SJCRH30 (cell line): ENCODE measurements at regions not wholly inside any gene's neighbourhood (a gene's known extent, or its start where the extent isn't known, plus 50 kb on each side); places are given as distances from the start of the nearest gene placed in this dataset.

ENCODE experiments used
- DNase-seq, 2 experiments: peaks; one replicate each; pipeline ENCODE4 v3.0.0-alpha.2; 2015 to 2020
- H3K27ac ChIP-seq: fragments of 250-450 bp; sonication (Bioruptor Pico); 2 replicates; pipeline ENCODE4 v1.5.1; 2020; ENCODE audit warnings: mild to moderate bottlenecking, moderate library complexity
- H3K27me3 ChIP-seq: fragments of 250-450 bp; sonication (Bioruptor Pico); 2 replicates; pipeline ENCODE4 v1.5.1; 2020; ENCODE audit warnings: mild to moderate bottlenecking, moderate library complexity
- H3K36me3 ChIP-seq: fragments of 250-450 bp; sonication (Bioruptor Pico); 2 replicates; pipeline ENCODE4 v1.5.1; 2020; ENCODE audit warnings: mild to moderate bottlenecking, moderate library complexity
- H3K4me1 ChIP-seq: fragments of 250-450 bp; sonication (Bioruptor Pico); 2 replicates; pipeline ENCODE4 v1.5.1; 2020; ENCODE audit warnings: mild to moderate bottlenecking, moderate library complexity
- H3K4me3 ChIP-seq: fragments of 250-450 bp; sonication (Bioruptor Pico); 2 replicates; pipeline ENCODE4 v1.5.1; 2020; ENCODE audit warnings: mild to moderate bottlenecking, moderate library complexity
- H3K9me3 ChIP-seq: fragments of 250-450 bp; sonication (Bioruptor Pico); replicated peaks from 2 replicates; pipeline ENCODE4 v1.5.1; 2020; ENCODE audit warnings: mild to moderate bottlenecking, moderate library complexity

- DNase-seq = no peak
- Histone ChIP-seq H3K9me3 (no peaks in the 10 kb centered on the region), H3K27me3 (no peaks in the 10 kb centered on the region), H3K36me3 (no peaks in the 10 kb centered on the region), H3K27ac (no peak overlapping the region), H3K4me3 (no peak overlapping the region), H3K4me1 (peaks cover 3% of the 10 kb centered on the region; the same call in 1 of the 2 replicates)
Observed at GRCh38 chr13:57784633-57785032, 153.1 kb downstream of the PCDH17 start.

DNA sequence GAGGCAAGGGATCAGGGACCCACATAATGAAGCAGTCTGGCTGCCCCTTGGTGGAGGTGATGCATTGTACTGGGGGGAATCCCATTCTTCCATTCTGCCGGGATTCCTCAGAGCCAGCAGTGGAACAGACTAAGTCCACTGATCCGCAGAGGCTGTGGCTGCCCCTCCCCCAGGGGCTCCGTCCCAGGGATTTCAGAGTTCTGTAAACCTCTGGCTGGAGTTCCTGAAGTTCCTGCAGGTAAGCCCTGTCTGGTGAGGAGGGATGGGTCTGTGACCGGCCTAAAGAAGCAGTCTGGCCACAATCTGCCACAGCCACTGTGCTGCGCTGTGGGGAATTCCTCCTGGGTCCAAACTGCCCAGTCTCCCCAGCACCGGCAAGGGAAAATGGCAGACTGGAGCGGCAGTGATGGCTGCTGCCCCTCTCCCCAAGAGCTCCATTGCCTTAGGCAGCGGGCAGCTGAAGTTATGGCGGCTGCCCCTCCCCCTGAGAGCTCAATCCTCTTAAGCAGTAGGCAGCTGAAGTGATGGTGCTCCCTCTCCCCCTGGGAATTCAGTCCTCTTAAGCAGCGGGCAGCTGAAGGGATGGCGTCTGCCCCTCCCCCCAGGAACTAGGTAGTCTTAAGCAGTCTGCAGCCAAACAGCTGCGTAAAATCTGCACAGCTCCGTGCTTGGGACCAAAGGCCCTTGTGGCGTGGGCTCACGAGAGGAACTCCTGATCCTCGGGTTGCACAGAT, 155.7 kb downstream of the PCDH17 start:
- peak overlapping the region; percentile 83 for H3K27ac ChIP-seq
- DNase-seq = peak; percentile 96 to 98
- no peaks in the 10 kb centered on the region for H3K36me3 ChIP-seq
- H3K9me3 ChIP-seq = no peaks in the 10 kb centered on the region
- no peaks in the 10 kb centered on the region for H3K27me3 ChIP-seq
- H3K4me1 ChIP-seq = peaks cover 3% of the 10 kb centered on the region; the same call in 1 of the 2 replicates
- peak overlapping the region; percentile 62 for H3K4me3 ChIP-seq

DNA sequence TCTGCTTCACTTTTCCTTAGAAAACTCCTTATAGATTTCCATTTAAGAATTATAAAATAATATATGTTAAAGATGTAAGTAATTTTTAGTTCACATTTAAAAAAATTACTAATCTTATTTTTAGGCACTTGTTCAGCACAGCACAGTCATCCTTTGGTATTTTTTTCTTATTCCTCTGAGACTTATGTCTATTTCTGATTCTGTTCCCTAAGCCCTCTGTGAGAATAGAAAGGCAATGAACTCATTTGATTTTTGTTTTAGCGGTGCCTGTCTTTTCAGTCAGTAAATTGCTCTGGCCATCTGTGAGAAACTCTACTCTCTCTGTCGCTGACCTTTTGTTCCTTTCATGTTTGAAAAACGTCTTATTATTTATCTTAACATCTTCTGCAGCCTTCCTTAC, 168.1 kb downstream of the PCDH17 start:
- no peak for DNase-seq
- Histone ChIP-seq H3K36me3 (no peaks in the 10 kb centered on the region), H3K27me3 (no peaks in the 10 kb centered on the region), H3K4me3 (no peak overlapping the region), H3K9me3 (no peaks in the 10 kb centered on the region), H3K4me1 (no peaks in the 10 kb centered on the region), H3K27ac (no peak overlapping the region)

GRCh38 chr13:57813651-57814050, 182.1 kb downstream of the PCDH17 start:
- peak; percentile 26 to 70 for DNase-seq
- peaks cover 4% of the 10 kb centered on the region; the same call in 1 of the 2 replicates for H3K9me3 ChIP-seq

DNA sequence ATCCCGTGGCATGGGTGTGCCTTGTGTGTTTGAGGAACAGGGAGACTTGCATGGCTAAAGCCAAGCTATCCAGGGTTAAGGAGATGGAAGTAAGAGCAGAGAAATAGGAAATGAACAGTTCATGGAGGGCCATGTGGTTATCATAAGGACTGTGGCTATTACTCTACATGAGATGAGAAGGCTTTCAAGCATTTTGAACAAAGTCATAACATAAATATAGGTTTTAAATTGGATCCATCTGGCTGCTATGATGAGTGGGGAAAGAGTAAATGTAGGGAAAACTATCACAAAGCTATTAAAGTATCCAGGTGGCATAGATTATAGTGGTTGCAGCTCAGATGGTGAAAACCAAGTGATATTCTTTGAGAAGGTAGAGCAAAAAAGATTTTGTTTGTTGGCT, 184.1 kb downstream of the PCDH17 start:
- no peak for DNase-seq
- Histone ChIP-seq H3K27me3 (no peaks in the 10 kb centered on the region), H3K4me1 (peaks cover 13% of the 10 kb centered on the region), H3K36me3 (no peaks in the 10 kb centered on the region), H3K27ac (no peak overlapping the region), H3K4me3 (no peak overlapping the region), H3K9me3 (peaks cover 4% of the 10 kb centered on the region; the same call in 1 of the 2 replicates)

More at GRCh38 chr13:57813651-57814050, 182.1 kb downstream of the PCDH17 start:
- no peak overlapping the region; the same call in 1 of the 2 replicates for H3K27ac ChIP-seq
- H3K4me3 ChIP-seq = no peak overlapping the region
- H3K36me3 ChIP-seq = no peaks in the 10 kb centered on the region
- no peaks in the 10 kb centered on the region for H3K27me3 ChIP-seq
- H3K4me1 ChIP-seq = peaks cover 13% of the 10 kb centered on the region

- Histone ChIP-seq H3K27me3 (no peaks in the 10 kb centered on the region), H3K4me3 (no peak overlapping the region), H3K27ac (no peak overlapping the region), H3K36me3 (no peaks in the 10 kb centered on the region), H3K9me3 (peaks cover 7% of the 10 kb centered on the region; the same call in 1 of the 2 replicates), H3K4me1 (peaks cover 16% of the 10 kb centered on the region)
- no peak for DNase-seq
Observed at GRCh38 chr13:57820924-57821323, 189.4 kb downstream of the PCDH17 start.

GRCh38 chr13:57823704-57824103, 192.2 kb downstream of the PCDH17 start:
- peaks cover 13% of the 10 kb centered on the region for H3K4me1 ChIP-seq
- peak in 1 of 2 experiments; percentile 3 for DNase-seq

GRCh38 chr13:57824121-57824520, 192.6 kb downstream of the PCDH17 start:
- no peak for DNase-seq
- peaks cover 13% of the 10 kb centered on the region for H3K4me1 ChIP-seq
- no peak overlapping the region for H3K27ac ChIP-seq
- no peak overlapping the region for H3K4me3 ChIP-seq
- H3K27me3 ChIP-seq = no peaks in the 10 kb centered on the region
- peaks cover 7% of the 10 kb centered on the region; the same call in 1 of the 2 replicates for H3K9me3 ChIP-seq
- H3K36me3 ChIP-seq = no peaks in the 10 kb centered on the region

More at GRCh38 chr13:57823704-57824103, 192.2 kb downstream of the PCDH17 start:
- Histone ChIP-seq H3K27ac (no peak overlapping the region), H3K4me3 (no peak overlapping the region), H3K27me3 (no peaks in the 10 kb centered on the region), H3K36me3 (no peaks in the 10 kb centered on the region), H3K9me3 (peaks cover 7% of the 10 kb centered on the region; the same call in 1 of the 2 replicates)

GRCh38 chr13:57825066-57825465, 193.5 kb downstream of the PCDH17 start:
- H3K27ac ChIP-seq = no peak overlapping the region
- no peaks in the 10 kb centered on the region for H3K27me3 ChIP-seq
- peaks cover 7% of the 10 kb centered on the region; the same call in 1 of the 2 replicates for H3K9me3 ChIP-seq
- H3K36me3 ChIP-seq = no peaks in the 10 kb centered on the region
- peak; percentile 52 to 85 for DNase-seq
- H3K4me3 ChIP-seq = no peak overlapping the region
- peaks cover 13% of the 10 kb centered on the region for H3K4me1 ChIP-seq

GRCh38 chr13:57829496-57829895, 198.0 kb downstream of the PCDH17 start:
- Histone ChIP-seq H3K4me1 (peaks cover 16% of the 10 kb centered on the region), H3K36me3 (no peaks in the 10 kb centered on the region), H3K27ac (no peak overlapping the region), H3K27me3 (no peaks in the 10 kb centered on the region), H3K9me3 (no peaks in the 10 kb centered on the region), H3K4me3 (no peak overlapping the region)
- DNase-seq = no peak

- Histone ChIP-seq H3K4me3 (no peak overlapping the region), H3K9me3 (no peaks in the 10 kb centered on the region), H3K27me3 (no peaks in the 10 kb centered on the region), H3K27ac (no peak overlapping the region), H3K4me1 (peaks cover 4% of the 10 kb centered on the region; the same call in 1 of the 2 replicates), H3K36me3 (no peaks in the 10 kb centered on the region)
- DNase-seq = no peak
Observed at GRCh38 chr13:57832187-57832586, 200.6 kb downstream of the PCDH17 start.

- no peak overlapping the region for H3K4me3 ChIP-seq
Observed at GRCh38 chr13:57837801-57838200, 206.3 kb downstream of the PCDH17 start.

DNA sequence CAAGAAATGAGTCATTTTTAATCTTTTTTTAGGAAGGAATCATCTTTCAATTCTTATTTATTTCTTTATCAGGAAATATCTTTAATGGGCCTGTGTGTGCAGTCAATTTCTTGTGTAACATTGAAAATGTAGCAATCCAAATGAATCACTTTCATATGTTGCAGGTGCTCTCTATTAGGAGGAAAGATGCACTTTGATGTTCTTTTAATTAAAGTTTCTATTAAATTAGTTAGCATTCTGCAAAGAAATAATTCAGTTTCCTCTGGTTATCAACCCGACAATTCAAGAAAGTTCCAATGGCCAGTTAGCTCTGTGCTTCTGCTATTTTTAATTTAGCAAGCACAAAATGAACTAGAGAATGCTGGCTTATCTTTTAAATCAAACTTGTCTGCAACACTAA, 212.0 kb downstream of the PCDH17 start:
- no peak overlapping the region for H3K27ac ChIP-seq
- H3K9me3 ChIP-seq = peaks cover 5% of the 10 kb centered on the region; the same call in 1 of the 2 replicates
- no peak overlapping the region for H3K4me3 ChIP-seq
- no peaks in the 10 kb centered on the region for H3K36me3 ChIP-seq
- H3K4me1 ChIP-seq = no peaks in the 10 kb centered on the region
- DNase-seq = no peak
- H3K27me3 ChIP-seq = no peaks in the 10 kb centered on the region

More at GRCh38 chr13:57837801-57838200, 206.3 kb downstream of the PCDH17 start:
- Histone ChIP-seq H3K4me1 (peaks cover 4% of the 10 kb centered on the region; the same call in 1 of the 2 replicates), H3K27me3 (no peaks in the 10 kb centered on the region), H3K9me3 (no peaks in the 10 kb centered on the region), H3K27ac (no peak overlapping the region), H3K36me3 (no peaks in the 10 kb centered on the region)
- DNase-seq = no peak

DNA sequence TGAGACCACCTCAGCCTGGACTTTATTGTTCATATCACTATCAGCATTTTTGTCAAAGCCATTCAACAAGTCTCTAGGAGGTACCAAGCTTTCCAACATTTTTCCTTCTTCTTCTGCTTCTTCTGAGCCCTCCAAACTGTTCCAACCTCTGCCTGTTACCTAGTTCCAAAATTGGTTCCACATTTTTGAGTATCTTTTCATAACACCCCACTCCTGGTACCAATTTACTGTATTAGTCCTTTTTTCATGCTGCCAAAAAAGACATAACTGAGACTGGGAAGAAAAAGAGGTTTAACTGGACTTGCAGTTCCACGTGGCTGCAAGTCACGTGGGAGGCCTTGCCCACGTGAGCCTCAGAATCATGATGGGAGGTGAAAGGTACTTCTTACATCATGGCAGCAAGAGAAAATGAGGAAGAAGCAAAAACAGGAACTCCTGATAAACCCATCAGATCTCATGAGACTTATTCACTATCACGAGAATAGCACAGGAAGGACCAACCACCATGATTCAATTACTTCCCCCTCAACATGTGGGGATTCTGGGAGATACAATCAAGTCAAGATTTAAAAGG, 215.1 kb downstream of the PCDH17 start:
- Histone ChIP-seq H3K36me3 (no peaks in the 10 kb centered on the region), H3K27me3 (no peaks in the 10 kb centered on the region), H3K4me3 (no peak overlapping the region), H3K27ac (no peak overlapping the region), H3K9me3 (peaks cover 5% of the 10 kb centered on the region; the same call in 1 of the 2 replicates), H3K4me1 (no peaks in the 10 kb centered on the region)
- no peak for DNase-seq

GRCh38 chr13:57857945-57858344, 226.4 kb downstream of the PCDH17 start:
- no peaks in the 10 kb centered on the region for H3K27me3 ChIP-seq
- H3K4me3 ChIP-seq = no peak overlapping the region
- H3K36me3 ChIP-seq = no peaks in the 10 kb centered on the region
- no peak for DNase-seq
- 0 out of 2 replicates have a peak, but pooled peaks cover 2% of the 10 kb centered on the region for H3K4me1 ChIP-seq
- no peaks in the 10 kb centered on the region for H3K9me3 ChIP-seq
- H3K27ac ChIP-seq = no peak overlapping the region
